PFSK-1 (cell line): ENCODE measurements at regions not wholly inside any gene's neighbourhood (a gene's known extent, or its start where the extent isn't known, plus 50 kb on each side); places are given as distances from the start of the nearest gene placed in this dataset.

Experiments used
- FOXP2 ChIP-seq: optimal IDR thresholded peaks from 2 replicates; pipeline ENCODE3; 2011; ENCODE audit warnings: borderline replicate concordance, control low read depth, inconsistent platforms; ENCODE audit not compliant: insufficient read depth; ENCODE audit errors: extremely low read length, extremely low read depth
- POLR2AphosphoS5 ChIP-seq: IDR thresholded peaks from 2 replicates; pipeline ENCODE4 v1.6.1; 2012; ENCODE audit warnings: low read depth, mild to moderate bottlenecking, control low read depth, low read length, moderate library complexity
- REST ChIP-seq, 2 experiments: IDR thresholded peaks; 2 replicates each; pipeline versions ENCODE4 v1.6.1 to v1.8.0; 2011 to 2012; ENCODE audit warnings: low read depth in 2 of 2, low read length in 2 of 2, control low read depth in 1 of 2, inconsistent platforms in 1 of 2, mild to moderate bottlenecking in 1 of 2, moderate library complexity in 1 of 2; ENCODE audit not compliant: insufficient read depth in 1 of 2
- SIN3A ChIP-seq: IDR thresholded peaks from 2 replicates; pipeline ENCODE4 v1.6.1; 2012; ENCODE audit warnings: mild to moderate bottlenecking, low read length, moderate library complexity, borderline replicate concordance; ENCODE audit not compliant: insufficient read depth
- TAF1 ChIP-seq: IDR thresholded peaks from 2 replicates; pipeline ENCODE4 v1.6.1; 2012; ENCODE audit warnings: low read length, control low read depth, borderline replicate concordance; ENCODE audit not compliant: insufficient read depth

- TF ChIP-seq TAF1 (no peak), SIN3A (no peak), REST (IDR thresholded peaks at IDR 0.05; ENCODE audit: insufficient read depth in 1 of 2, low read depth in 2 of 2, low read length in 2 of 2) (no peak), POLR2AphosphoS5 (no peak), FOXP2 (no peak)
Measured at GRCh38 chr9:29668732-29669131, 2095.5 kb upstream of the C9orf72 start.

- TF ChIP-seq POLR2AphosphoS5 (no peak), FOXP2 (no peak), TAF1 (no peak), REST (IDR thresholded peaks at IDR 0.05; ENCODE audit: insufficient read depth in 1 of 2, low read depth in 2 of 2, low read length in 2 of 2) (no peak), SIN3A (no peak)
Measured at GRCh38 chr9:29669613-29670012, 2096.3 kb upstream of the C9orf72 start.

- TF ChIP-seq REST (IDR thresholded peaks at IDR 0.05; ENCODE audit: insufficient read depth in 1 of 2, low read depth in 2 of 2, low read length in 2 of 2) (no peak), POLR2AphosphoS5 (no peak), FOXP2 (no peak), SIN3A (no peak), TAF1 (no peak)
Measured at GRCh38 chr9:29685531-29685930, 2112.2 kb upstream of the C9orf72 start.

- TF ChIP-seq SIN3A, result no peak
- no peak for TF ChIP-seq REST (IDR thresholded peaks at IDR 0.05; ENCODE audit: insufficient read depth in 1 of 2, low read depth in 2 of 2, low read length in 2 of 2)
- TF ChIP-seq TAF1, result no peak
- no peak for TF ChIP-seq FOXP2
- no peak for TF ChIP-seq POLR2AphosphoS5
Measured at GRCh38 chr9:29691145-29691544, 2117.9 kb upstream of the C9orf72 start.

- no peak for TF ChIP-seq POLR2AphosphoS5
Measured at GRCh38 chr9:29691758-29692407, 2118.6 kb upstream of the C9orf72 start.
